HG02938 (cell line): ENCODE measurements at regions not wholly inside any gene's neighbourhood (a gene's known extent, or its start where the extent isn't known, plus 50 kb on each side); places are given as distances from the start of the nearest gene placed in this dataset.

Experiments used
- ATAC-seq: cut with Tn5 transposase; IDR thresholded peaks from one replicate; pipeline ENCODE4 v1.9.1; 2021; ENCODE audit warnings: mild to moderate bottlenecking, moderate library complexity; ENCODE audit not compliant: unreplicated experiment

DNA sequence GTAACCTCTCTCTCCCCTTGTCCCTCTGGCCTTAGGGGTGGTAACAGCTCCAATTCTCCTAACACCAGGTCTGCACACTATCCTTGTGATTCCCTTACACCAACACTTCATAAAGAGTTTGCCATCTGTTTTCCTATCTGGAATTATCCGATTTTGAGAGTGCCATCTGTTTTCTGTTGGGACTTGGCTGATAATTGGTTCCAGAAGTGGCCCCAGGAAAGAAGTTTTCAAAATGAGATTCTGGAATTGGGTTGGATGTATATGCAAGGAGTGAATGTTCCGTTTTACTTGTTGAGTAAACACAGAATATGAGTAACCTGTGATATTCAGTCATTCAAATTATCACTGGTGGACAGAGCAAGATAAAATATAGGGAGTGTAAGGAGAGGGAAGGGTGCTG is 134.1 kb upstream of the HS3ST3A1 start:
- ATAC-seq = no peak

DNA sequence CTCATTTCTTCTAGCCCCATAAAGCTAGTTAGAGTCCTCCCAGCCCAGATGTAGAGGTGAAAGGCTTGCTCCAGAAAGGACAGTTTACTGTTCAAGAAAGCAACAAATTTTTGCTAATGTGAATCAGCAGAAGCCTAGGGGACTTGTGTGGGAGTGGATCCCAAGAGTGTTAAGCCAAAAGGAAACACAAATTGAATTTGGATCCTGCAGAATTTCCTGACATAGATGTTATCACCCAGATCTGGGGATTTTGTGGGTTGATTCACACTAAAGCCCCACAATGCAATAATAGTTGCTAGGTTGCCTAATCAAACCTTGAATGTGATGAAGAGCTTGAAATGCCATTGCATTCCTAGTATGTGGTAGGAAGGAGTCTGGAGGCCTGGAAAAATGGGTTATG is 135.2 kb upstream of the HS3ST3A1 start:
- no peak for ATAC-seq

DNA sequence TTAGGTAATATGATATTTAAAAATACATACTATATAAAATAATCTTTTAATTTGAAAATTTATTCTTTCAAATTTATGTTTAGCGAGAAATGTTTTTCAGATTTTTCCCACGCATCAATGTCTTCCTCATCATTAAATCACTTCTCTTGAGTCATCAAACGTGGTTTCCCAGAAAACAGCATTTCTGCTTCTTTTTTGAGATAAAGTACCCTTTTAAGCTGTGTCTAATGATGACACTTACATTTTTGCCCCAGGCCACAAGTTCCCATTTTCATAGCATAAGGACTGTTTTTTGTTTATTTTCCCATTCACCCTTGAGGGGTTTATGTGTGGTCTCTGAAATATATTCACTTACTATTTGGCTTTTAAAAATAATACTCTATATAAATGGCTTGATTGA is 139.0 kb upstream of the HS3ST3A1 start:
- ATAC-seq = no peak

DNA sequence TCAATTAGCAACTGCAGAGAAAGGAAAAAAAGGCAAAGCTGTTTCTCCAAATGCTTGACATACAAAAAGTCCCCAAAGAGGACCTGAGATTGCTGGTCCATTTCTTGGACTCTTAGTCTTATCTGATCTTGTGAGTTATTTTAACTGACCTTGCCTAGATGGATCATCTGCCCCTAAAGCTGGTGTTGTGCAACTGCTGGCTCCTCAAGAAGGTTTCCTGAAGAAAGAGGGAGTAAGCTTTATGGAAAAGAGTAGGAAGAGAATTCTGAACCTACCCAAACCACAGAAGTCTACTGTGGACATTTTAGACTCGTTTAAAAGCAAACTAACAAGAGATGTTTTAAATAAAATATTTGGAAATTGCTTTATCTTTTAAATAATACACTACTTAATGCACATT is 140.0 kb upstream of the HS3ST3A1 start:
- ATAC-seq = no peak

DNA sequence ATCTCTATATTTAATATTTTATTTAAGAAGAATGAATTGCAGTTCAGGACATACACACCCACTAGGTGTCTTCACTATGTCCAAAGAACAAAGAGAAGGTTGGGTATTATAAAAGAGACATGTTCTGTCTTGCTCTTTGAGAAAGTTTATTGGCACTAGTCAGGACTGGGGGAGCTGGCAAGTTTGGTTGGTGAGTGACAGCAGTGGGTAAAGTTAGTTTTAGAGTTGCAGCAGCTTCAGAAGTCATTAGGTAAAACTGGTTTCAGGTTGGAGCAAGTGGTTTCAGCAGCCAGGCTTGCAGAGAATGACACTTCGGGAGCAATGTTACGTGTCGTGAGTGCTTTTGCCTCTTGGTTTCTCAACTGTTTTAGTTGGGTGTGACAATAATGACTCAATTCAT is 142.2 kb upstream of the HS3ST3A1 start:
- ATAC-seq = no peak

DNA sequence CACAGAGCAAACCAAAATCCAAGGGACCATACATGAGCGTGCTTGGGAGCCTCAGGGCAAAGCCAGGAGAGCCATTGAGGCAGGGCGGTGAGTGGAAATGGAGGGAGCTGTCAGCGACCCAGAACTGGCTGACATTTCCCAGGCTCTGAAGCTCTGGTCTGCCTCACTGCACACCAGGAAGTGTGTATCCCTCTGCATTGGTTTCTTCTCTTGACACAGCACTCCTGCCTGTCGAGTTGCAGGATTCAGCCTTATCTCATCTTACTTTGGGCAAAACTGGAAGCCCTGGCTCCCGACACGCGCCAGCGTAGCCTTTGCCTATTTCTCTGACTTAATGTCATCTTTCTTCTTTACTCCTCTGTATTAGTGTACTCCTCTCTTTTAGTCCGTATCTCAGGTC is 144.7 kb upstream of the HS3ST3A1 start:
- no peak for ATAC-seq

DNA sequence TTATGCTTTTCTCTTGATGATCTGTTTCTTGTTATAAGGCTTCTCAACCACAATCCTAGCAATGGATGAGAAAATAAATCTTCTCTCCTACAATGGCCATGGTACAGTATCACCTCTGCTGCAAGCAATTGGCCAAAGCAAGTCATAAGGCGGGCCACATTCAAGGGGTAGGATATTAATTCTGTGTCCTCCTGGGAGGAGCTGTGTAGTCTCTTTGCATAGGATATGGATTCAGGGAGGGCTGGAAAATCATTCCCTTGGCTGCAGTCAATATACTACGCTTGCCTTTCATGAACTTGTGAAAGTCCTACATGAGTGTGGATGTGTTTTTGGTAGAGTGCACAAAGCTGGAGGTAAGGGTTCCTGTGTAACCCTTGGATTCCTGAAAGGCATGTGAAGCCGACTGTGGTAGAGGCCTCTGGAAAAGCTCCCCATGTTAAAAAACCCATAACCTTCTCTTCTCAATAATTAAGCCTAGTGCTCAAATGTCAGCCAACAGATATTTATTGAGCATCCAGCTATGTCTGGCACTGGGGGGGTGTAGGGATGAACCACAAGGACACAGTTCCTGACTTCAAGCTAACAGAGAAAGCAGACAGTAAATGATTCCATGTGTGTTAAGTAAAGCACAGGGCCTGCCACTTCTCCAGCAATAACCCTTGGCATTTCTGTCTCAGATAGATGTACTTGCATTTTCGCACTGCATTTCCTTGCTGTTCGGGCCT is 147.6 kb upstream of the HS3ST3A1 start:
- no peak for ATAC-seq

DNA sequence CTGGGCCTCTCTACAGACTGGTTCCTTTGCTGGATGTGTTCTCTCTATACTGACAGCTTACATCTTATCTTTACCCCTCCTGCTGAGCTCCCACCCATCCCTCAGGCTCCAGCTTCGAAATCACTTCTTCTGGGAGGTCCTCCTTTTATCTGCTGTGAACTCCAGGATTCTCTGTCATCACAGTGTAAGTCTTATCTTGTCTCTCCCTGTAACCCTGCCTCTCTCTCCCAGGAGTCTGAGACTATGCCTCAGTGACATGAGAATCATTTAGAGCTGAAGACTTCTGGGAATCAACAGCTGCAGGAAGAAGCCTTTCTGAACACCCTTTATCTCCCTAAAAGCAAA is 148.1 kb upstream of the HS3ST3A1 start:
- no peak for ATAC-seq

DNA sequence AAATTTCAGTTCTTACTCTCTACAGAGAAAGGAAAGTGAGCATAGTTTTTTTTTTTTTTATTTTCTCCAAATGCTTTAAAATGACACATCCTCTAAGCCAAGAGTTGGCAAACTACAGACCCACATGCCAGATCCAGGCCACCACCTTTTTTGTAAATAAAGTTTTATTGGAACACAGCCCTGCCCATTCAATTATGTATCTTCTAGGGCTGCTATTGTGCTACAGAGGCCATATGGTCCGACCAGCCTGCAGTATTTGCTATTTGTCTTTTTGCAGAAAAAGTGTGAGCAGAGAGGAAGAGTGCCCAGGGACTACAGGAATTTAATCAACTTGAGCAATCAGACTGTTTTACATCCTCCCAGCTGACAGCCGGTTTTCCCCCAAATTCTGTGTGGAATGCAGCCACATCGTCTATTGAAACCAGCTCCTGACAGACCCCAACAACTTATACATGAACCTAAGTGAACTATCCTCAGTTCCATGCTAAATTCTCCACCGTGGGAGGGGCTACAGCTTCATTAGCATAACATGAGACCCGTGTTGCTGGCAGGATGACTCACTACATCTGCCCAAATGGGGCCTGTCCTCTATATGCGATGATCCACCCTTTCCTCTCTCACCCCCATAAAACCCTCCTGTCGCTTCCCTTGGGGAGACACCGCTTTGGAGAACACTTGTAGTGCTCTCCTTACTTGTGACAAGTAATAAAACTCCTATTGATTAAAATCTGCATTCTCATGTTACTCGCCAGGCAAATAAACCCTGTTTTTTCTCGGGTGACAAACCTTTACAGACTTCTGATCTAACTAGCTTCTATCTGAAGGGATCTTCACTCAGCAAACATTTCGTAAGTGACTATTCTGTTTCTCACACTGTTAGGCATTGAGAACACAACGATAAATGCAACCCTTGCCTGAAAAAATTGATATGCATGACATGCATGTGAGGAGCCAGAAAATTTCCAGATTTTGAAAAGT is 149.4 kb upstream of the HS3ST3A1 start:
- no peak for ATAC-seq

DNA sequence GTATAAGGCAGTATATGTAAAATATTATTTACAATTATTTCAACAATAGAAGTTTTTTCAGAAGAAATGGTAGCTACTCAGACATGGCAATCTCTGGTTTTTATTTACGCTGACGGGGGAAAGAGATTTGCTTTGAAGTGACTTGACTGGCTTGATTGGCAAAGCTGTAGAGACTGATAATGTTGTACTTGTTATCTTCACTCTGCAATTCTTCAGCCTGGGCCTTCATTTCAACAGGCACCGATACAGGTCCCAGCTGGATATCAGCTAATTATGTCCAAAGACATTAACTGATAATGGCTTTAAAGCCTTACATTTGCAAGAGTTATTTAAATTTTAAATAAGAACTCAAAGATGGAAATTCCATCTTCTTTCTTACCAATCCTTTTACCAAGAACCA is 151.4 kb upstream of the HS3ST3A1 start:
- ATAC-seq = no peak

DNA sequence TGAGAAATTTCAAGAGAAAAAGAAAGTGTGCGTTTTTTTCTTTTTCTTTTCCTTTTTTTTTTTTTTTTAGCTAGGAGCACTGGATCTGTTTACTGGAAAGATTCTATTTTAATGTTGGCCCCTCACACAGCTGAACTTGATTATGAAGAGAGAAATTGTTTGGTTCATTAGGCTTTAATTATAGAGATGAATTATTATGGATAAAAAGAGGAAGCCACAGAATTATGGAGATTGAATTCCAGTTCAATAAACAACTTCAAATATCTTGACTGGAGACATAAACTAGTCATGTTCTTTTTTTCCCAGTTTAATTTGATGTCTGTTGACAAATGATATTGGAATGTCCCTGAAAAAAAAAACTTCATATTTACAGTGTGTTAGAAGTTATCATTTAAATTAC is 152.0 kb upstream of the HS3ST3A1 start:
- ATAC-seq = no peak

DNA sequence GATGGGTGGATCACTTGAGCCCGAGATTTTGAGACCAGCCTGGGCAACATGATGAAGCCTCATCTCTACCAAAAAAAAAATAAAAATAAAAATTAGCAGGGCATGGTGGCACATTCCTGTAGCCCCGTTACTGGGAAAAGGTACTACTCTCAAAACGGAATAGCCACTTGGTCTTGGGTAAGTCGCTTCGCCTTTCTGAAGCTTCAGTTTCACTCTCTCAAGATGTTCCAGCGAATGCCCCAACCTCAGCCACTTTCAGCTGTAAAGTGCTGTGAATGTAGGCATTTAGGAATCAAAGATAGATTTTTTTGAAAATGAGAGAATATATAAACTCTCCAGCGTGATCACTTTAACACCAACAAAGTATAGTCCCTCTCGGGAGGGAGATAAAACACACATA is 154.1 kb upstream of the HS3ST3A1 start:
- ATAC-seq = no peak

DNA sequence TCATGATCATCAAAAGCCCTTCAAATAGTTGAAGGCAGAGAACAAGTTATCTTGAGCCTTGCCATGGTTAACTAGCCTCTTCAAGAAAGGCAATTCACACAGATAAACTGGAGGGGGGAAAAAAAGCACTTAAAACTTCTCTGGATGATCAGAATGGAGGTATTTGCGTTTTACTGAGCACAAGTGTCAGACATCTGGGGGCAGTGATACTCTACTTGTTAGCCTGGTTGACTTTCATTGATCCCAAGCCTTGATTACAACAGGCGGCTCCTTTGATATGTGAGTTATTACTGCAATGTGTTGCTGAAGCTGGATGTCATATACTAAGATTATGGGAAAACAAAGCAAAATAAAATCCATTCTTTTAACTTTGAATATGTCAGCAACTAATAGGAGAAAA is 155.0 kb upstream of the HS3ST3A1 start:
- ATAC-seq = no peak

DNA sequence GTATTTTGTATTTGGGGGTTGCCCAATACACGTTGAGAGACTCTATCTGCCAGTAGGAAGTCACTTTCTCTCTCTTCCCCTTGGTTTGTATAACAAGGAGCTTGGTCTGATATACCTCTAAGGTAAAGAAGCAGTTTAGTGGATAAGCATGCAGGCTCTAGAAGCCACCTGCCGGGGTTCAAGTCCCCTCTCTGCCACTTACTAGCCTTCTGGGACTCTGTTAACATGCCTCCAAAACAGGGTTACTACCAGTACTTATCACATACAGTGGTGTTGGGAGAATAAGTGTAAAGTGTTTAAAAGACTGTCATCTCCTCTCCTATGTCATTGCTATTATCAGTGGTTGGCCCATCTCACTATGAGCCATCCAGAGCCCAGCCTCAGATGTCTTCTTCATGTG is 156.1 kb upstream of the HS3ST3A1 start:
- no peak for ATAC-seq

DNA sequence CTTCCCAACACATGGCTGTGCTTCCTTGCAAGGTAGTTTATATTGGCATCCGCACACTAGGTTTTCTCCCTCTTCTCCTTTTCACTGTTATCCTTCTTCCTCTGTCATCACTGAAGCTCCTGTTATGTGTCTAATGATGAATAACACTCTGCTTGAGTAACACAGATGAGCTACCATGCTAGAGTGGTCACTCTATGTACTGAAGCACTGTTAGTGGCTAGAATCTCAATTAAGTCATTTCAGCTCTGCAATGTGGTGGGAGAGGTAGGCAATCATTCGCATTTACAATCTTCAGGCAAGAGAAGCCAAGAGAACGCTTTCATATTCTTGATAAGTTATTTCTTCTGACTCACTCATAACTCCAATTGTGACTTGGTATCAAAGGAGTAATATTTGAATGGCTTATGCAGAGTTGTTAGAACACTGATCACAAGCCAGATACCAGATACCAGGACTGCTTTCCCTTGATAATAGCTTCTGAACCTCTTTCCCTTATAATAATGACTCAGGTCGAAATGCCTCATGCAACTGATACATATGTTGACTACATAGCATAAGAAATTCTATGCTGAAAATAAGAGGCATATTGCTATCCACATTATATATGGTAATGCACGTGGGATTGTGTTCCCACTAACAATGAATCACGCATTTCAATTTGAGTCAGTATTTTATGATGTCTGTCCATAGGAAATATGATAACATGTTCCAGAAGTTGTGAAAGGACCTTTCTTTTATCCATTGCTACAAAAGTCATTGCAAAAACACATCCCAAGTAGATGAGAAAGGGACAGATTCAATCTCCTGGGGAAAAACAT is 158.0 kb upstream of the HS3ST3A1 start:
- no peak for ATAC-seq

DNA sequence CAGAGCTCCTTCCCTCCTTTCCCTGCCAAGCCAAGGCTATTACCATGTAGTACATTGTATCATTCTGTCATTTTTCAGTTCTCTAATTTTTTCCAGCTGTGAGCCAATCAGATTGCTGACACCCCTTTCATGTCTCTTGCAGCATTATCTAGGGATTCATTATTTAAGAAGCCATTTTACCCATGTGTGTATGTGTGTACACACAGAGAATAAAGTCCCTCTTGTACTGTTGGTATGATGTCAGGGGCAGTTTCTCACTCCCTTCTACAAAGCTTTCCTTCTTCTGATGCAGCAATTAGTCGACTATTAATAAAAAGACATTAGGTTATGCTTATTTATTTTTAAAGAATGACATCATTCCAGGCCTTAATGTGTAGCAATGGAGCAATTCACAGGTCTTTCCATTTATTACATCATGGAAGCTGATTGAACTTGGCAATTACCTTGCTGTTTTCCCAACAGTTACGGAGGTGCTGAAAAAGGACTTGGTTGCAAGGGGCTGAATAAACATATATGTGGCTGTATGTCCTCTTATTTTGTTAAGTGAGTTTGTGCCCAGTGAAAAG is 159.4 kb upstream of the HS3ST3A1 start:
- ATAC-seq = no peak

DNA sequence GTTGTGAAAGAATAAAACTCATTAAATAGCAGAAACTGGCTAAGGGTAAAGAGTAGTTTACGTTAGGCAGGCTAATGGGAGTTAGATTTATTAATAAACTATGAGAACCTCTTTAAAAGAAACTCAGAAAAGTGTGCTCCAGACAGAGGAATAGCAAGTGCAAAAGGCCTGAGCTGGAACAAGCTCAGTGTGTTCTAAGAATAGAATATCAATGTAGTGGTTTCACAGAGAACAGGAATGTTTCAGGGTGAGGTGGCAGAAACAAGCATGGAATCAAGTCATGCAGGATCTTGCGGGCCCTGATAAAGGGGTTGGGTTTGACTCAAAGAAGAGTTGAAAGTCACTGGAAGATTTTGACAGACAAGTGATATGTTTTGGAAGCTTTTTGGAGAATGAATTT is 164.0 kb upstream of the HS3ST3A1 start:
- ATAC-seq = no peak

DNA sequence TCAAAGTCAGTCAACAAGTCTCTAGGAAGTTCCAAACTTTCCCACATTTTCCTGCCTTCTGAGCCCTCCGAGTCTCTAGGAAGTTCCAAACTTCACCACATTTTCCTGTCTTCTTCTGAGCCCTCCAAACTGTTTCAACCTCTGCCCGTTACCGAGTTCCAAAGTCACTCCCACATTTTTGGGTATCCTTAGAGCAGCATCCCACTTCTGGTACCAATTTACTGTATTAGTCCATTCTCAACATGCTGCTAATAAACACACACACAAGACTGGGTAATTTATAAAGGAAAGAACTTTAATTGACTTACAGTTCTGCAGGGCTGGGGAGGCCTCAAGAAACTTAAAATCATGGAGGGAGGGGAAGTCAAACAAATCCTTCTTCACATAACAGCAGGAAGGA is 169.0 kb upstream of the HS3ST3A1 start:
- ATAC-seq = no peak

DNA sequence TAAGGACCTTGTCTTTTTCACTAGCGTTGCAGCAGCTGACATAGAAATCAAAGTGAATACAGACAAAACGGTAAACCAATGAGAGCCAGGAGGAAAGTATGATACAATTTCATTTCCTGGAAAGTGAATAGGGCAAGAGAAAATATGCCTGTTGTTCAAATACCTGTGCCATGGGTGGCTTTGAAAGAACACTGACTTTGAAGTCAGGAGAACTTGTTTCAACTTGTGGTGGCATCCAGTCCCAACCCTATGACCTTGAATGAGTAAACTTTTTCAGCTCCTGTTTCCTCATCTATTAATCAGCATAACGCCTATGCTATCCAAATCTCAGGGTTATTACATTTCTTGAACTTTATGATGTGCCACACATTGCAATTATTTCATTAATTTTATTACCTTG is 173.7 kb upstream of the HS3ST3A1 start:
- no peak for ATAC-seq

DNA sequence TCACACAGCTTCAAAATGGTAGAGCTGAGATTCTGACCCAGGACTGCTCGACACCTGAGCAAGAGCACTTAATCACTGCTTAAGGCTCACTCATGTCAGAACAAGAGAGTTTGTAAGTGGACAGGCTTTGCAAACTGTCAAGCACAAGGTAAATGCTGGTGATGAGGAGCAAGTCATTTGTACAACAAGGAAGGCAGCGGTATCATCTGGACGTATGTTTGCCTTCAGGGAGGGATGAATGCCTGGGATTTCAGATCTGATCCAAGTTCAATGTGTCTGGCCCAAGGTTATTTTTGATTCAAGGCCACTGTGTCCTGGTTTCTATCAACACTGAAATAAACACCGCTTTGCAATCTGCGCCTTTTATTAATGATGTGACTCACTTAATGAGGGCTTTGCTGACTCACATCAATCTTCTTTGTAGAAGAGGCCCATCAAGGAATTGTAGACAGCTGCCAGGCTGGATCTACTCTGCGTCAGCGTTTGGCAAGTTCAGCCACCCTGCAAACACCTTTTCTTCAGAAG is 174.4 kb upstream of the HS3ST3A1 start:
- no peak for ATAC-seq

DNA sequence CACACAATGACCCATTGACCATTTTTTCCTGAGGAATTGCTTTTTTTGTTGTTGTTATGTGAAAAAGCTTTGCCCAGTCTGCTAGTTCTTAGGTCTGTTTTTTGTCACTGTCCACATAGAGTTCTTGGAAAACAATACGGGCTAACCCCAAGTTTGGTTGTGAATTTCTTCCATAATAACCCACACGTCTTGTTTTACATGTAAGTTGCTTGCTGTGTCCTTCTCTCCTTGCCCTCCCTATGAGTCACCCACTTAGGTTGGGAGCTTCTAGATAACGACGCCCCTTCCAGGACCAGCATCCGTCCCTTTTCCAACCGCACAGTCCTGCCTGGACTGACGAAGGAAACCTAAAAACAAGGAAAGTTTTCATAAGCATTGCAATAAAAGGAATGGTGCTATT is 175.3 kb upstream of the HS3ST3A1 start:
- no peak for ATAC-seq
